GM12878 (cell line): ENCODE measurements at regions not wholly inside any gene's neighbourhood (a gene's known extent, or its start where the extent isn't known, plus 50 kb on each side); places are given as distances from the start of the nearest gene placed in this dataset. TPM values are rescaled to one million over a fixed set of nuclear protein-coding genes. Genes with fewer than 3 reads are reported as not detected.

Experiments used
- ATAC-seq: fragments of 200-7000 bp; cut with Tn5 transposase; 3 replicates; pipeline ENCODE4 v1.9.1; 2020; ENCODE audit warnings: mild to moderate bottlenecking, moderate library complexity
- BruUV-seq: library from RNA; stranded (reverse); fragments of 400-500 nt; replicated peaks from 2 replicates; lab custom pipeline; 2021; lab: Mats Ljungman, UMichigan
- CTCF ChIA-PET: fragments of 300-600 bp; sonication (Branson Sonifier 250); formaldehyde crosslinking; extraction: SDS; loops from one replicate; lab custom pipeline; 2021; ENCODE audit warnings: inconsistent platforms; lab: Yijun Ruan, JAX
- POLR2A ChIA-PET: fragments of 350-600 bp; formaldehyde crosslinking; extraction: SDS; loops from one replicate; lab custom pipeline; 2021; ENCODE audit warnings: inconsistent platforms; lab: Charles Lee
- RAD21 ChIA-PET: fragments of 300-600 bp; sonication (Branson Sonifier 250); formaldehyde crosslinking; loops from one replicate; lab custom pipeline; 2023; ENCODE audit warnings: antibody characterized with exemption; ENCODE audit not compliant: unreplicated experiment; lab: Charles Lee
- SMC1A ChIA-PET: fragments of 300-600 bp; sonication (Branson Sonifier 250); formaldehyde crosslinking; loops from one replicate; lab custom pipeline; 2023; ENCODE audit not compliant: unreplicated experiment, uncharacterized antibody; lab: Charles Lee
- DNase-seq: peaks from one replicate; pipeline ENCODE4 v3.0.0-alpha.2; 2011; ENCODE audit warnings: low read depth, low spot score
- FAIRE-seq: peaks from 3 replicates; lab custom pipeline; 2011; peaks lifted over from hg19 to GRCh38; lab: Jason Lieb, UNC
- H2AFZ ChIP-seq: 2 replicates; pipeline ENCODE4 v1.6.0; 2011; ENCODE audit warnings: low read depth, low read length, control low read depth; ENCODE audit not compliant: control insufficient read depth
- H3K27ac ChIP-seq: 2 replicates; pipeline ENCODE4 v1.5.1; 2011; ENCODE audit warnings: control low read depth; ENCODE audit not compliant: control insufficient read depth, insufficient read depth
- H3K27me3 ChIP-seq, 2 experiments: replicated peaks in 1 of 2; 2 replicates each; pipeline versions ENCODE4 v1.6.0 to v1.6.1; 2011; ENCODE audit warnings: low read length in 1 of 2; ENCODE audit not compliant: control insufficient read depth in 2 of 2, insufficient read depth in 2 of 2
- H3K36me3 ChIP-seq, 2 experiments: 2 replicates each; pipeline ENCODE4 v1.5.1; 2011; ENCODE audit warnings: low read length in 1 of 2; ENCODE audit not compliant: control insufficient read depth in 2 of 2, insufficient read depth in 2 of 2
- H3K4me1 ChIP-seq: 2 replicates; pipeline ENCODE4 v1.6.1; 2011; ENCODE audit warnings: mild to moderate bottlenecking, low read length, moderate library complexity, mixed read lengths; ENCODE audit not compliant: control insufficient read depth, insufficient read depth
- H3K4me2 ChIP-seq: 2 replicates; pipeline ENCODE4 v1.6.0; 2011; ENCODE audit warnings: control low read depth; ENCODE audit not compliant: control insufficient read depth, insufficient read depth
- H3K4me3 ChIP-seq: fragments of 200-600 bp; sonication (generic); 2 replicates; pipeline ENCODE4 v1.5.1; 2016
- H3K79me2 ChIP-seq: 2 replicates; pipeline ENCODE4 v1.6.0; 2011; ENCODE audit warnings: low read length; ENCODE audit not compliant: control insufficient read depth, insufficient read depth
- H3K9ac ChIP-seq: 2 replicates; pipeline ENCODE4 v1.8.0; 2011; ENCODE audit warnings: low read length, control low read depth, mixed read lengths; ENCODE audit not compliant: control insufficient read depth, insufficient read depth
- H3K9me3 ChIP-seq: replicated peaks from 3 replicates; pipeline ENCODE4 v1.5.1; 2011; ENCODE audit warnings: mild to moderate bottlenecking, low read length; ENCODE audit not compliant: control insufficient read depth, insufficient read depth
- H4K20me1 ChIP-seq: 2 replicates; pipeline ENCODE4 v1.6.0; 2011; ENCODE audit not compliant: control insufficient read depth, insufficient read depth
- BHLHE40 ChIP-seq, 2 experiments: fragments of 450-650 bp in 1 of 2; IDR thresholded peaks; 2 replicates each; pipeline ENCODE4 v1.6.1; 2011 to 2017; ENCODE audit warnings: low read depth in 2 of 2, borderline replicate concordance in 1 of 2, improper control_type of control experiment in 1 of 2, low read length in 1 of 2, mild to moderate bottlenecking in 1 of 2
- NFYA ChIP-seq: IDR thresholded peaks from 2 replicates; pipeline ENCODE4 v1.6.1; 2011; ENCODE audit warnings: low read depth, mild to moderate bottlenecking, low read length, improper control_type of control experiment, borderline replicate concordance
- NFYB ChIP-seq: IDR thresholded peaks from 2 replicates; pipeline ENCODE4 v1.6.1; 2011; ENCODE audit warnings: low read depth, mild to moderate bottlenecking, low read length, improper control_type of control experiment, moderate library complexity; ENCODE audit not compliant: insufficient read depth
- WGBS: methylation state at CpG from one replicate; pipeline ENCODE4 v1.1.6; 2016; ENCODE audit warnings: low lambda C conversion rate; ENCODE audit not compliant: insufficient replicate concordance, insufficient coverage; ENCODE audit errors: missing lambda C conversion rate; 5-methylcytosine and 5-hydroxymethylcytosine counted together
- in situ Hi-C: fragments of 300-500 bp; cut with MboI; formaldehyde crosslinking; loops from 9 replicates; pipeline ENCODE4 v1.14.3; 2018; ENCODE audit warnings: mixed read lengths
- intact Hi-C: fragments of 100-400 bp; cut with micrococcal nuclease; formaldehyde crosslinking; loops from one replicate; pipeline ENCODE4 v1.14.2; 2022; ENCODE audit not compliant: unreplicated experiment
- small RNA-seq: library from RNA; depleted of rRNA; stranded (forward); fragments of <200 nt; gene quantifications from one replicate; pipeline ENCODE3, GENCODE V24; 2014

- no peak overlapping the region for H2AFZ ChIP-seq
- no peak overlapping the region for H3K4me2 ChIP-seq
- DNase-seq: no peak
- ChIA-PET SMC1A (no interaction called here), CTCF (no interaction called here), RAD21 (no interaction called here), POLR2A (no interaction called here)
- FAIRE-seq: no peak
- no peaks in the 10 kb centered on the region for H4K20me1 ChIP-seq
- H3K27me3 ChIP-seq: no peaks in the 10 kb centered on the region
- no peaks in the 10 kb centered on the region for H3K79me2 ChIP-seq
- H3K4me1 ChIP-seq: no peaks in the 10 kb centered on the region
- in situ Hi-C loops (no loop called here), intact Hi-C loops (no loop called here)
- no peak for TF ChIP-seq NFYA
- peak; percentile 54; the same call in 1 of the 2 replicates for TF ChIP-seq NFYB
- no peak for TF ChIP-seq BHLHE40 (IDR thresholded peaks at IDR 0.05; ENCODE audit: borderline replicate concordance in 1 of 2, low read depth in 2 of 2, low read length in 1 of 2)
- H3K9ac ChIP-seq: no peak overlapping the region
- no peak for ATAC-seq
- no TSS peak for BruUV-seq
- 63% methylated on average over 5 of the region's 5 CpGs for WGBS
- no peaks in the 10 kb centered on the region for H3K36me3 ChIP-seq
- H3K27ac ChIP-seq: no peak overlapping the region
- no peak overlapping the region for H3K4me3 ChIP-seq
- no peaks in the 10 kb centered on the region; the same call in 2 of the 3 replicates for H3K9me3 ChIP-seq
Measured at GRCh38 chr4:52535793-52536192, 123.3 kb downstream of the USP46 start.

Small RNA genes in the stretch of these regions (small RNA-seq; reads per million reads assigned to genes)
- not detected for gene RNU6-1252P
